ENCODE measurements at regions not wholly inside any gene's neighbourhood (a gene's known extent, or its start where the extent isn't known, plus 50 kb on each side); places are given as distances from the start of the nearest gene placed in this dataset.

- no peak for DNase-seq (ENCODE audit: low read depth)
Observed at GRCh38 chr2:128578406-128579390, 260.0 kb upstream of the HS6ST1 start.

DNA sequence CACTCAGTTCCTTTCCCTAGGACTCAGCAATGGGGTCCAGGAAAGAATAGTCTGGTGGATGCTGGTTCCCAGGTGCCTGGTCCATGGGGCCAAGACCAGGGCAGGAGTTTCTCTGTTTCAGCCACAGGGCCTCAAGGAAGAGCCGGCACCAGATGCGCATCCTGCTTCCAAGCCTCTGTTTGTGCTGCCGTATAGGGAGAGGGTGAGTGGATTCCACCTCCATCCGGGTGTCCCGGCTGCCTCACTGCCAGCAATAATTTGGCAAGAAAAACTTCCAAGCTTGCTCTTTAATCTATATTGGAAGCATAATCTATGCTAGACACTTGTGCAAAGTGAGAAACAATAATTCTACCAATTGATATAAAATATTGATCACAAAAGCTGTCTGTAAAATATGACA is 261.2 kb upstream of the HS6ST1 start:
- DNase-seq (ENCODE audit: low read depth) = no peak

- DNase-seq (ENCODE audit: low read depth) = no peak
Observed at GRCh38 chr2:128580988-128581848, 262.6 kb upstream of the HS6ST1 start.

DNA sequence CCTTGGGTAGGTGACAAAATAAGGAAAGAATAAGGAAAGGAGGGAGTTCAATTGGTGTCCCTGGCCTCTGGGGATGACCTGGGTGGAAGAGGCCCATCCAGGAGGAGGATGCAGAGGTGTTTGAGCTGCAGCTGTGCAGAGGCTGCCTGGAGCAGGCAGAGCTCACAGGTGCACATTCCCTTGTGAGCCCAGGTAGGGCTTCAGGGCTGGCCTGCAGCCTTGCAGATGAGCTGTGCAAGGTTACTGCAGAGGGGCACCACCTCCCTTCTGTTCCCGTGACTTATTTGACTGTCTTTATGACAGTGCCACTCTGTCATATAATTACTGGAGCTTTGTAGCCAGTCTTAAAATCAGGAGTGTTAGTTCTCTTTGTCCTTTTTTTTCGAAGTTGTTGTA is 263.2 kb upstream of the HS6ST1 start:
- no peak for DNase-seq (ENCODE audit: low read depth)

- no peak for DNase-seq (ENCODE audit: low read depth)
Observed at GRCh38 chr2:128584296-128584890, 265.7 kb upstream of the HS6ST1 start.

DNA sequence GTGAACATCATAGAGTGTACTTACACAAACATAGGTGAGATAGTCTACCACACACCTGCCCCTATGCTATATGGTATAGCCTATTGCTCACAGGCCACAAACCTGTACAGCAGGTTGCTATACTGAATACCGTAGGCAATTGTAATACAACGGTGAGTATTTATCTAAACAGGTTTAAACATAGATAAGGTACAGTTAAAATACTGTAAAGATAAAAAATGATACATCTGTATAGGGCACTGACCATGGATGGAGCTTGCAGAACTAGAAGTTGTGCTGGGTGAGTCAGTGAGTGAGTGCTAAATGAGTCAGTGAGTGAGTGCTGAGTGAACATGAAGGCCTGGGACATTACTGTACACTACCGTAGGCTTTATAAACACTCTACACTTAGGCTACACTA is 267.0 kb upstream of the HS6ST1 start:
- DNase-seq (ENCODE audit: low read depth) = no peak

DNA sequence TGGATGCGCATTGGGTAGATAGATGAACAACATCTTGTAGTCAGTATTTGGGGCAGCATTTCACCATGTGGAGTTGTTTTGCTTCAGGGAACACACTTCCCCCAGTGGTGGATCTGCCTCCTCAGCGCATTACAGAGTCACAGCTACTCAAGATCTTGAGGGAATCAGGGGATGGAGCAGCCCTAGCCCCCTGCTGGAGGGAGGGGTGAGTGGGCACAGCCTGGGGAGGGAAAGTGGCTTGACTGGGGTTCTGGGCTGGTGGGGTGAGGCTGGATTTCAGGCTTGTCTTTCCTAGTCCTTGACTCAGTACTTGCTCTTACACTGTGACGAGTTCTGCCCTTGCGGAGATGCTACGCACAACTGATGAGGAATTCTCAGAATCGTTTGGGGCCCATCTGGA is 271.0 kb upstream of the HS6ST1 start:
- DNase-seq (ENCODE audit: low read depth) = no peak

- no peak for DNase-seq (ENCODE audit: low read depth)
Observed at GRCh38 chr2:128590309-128591021, 271.8 kb upstream of the HS6ST1 start.

GRCh38 chr2:128591022-128591860 is 272.6 kb upstream of the HS6ST1 start:
- DNase-seq (ENCODE audit: low read depth) = no peak

DNA sequence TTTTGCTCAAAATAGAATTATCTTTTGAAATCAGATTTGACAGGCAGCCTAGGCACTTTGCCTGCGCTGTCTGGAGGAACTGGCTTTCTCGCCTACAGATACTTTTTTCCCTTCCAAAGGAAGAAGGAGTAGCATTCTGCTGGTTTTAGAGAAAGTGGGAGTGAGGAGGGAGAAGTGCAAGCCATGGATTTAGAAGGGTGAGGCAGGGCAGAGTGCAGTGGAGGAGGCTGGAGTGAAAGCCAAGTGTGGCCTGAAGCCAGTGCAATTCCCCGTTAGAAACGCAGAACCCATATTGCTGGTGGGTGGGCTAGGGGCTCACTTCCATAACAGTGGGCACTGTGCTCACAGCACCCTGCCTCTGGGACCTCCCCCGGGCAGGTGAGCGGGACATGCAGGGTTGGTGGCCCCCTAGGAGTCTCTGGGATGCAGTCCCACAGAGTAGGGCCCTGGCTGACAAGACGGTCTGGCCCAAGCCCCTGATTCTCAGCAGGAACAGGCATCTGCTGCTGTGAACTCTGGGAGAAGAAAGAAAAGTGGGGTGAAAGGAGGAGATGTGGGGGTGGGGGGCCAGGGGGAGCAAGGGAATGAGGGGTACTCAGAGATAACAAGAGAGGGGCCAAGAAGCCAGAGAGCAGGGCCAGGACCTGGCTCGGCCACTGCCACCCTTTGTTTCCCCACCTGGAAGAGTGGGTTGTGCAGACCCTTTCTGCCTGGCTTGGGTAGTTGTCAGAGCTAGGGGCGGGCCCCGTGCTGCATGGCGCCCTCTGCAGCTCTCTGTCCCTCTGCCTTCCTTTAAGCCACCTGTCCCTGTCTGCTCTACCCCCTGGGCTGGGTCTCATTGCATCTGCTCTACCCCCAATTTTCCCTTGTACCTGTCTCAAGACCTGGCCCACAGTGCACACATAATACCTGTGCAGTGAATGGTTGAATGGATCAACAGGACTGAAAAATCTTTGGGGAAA is 273.5 kb upstream of the HS6ST1 start:
- DNase-seq (ENCODE audit: low read depth) = no peak

- no peak for DNase-seq (ENCODE audit: low read depth)
Observed at GRCh38 chr2:128593518-128593878, 274.8 kb upstream of the HS6ST1 start.

- no peak for DNase-seq (ENCODE audit: low read depth)
Observed at GRCh38 chr2:128593879-128594650, 275.4 kb upstream of the HS6ST1 start.

DNA sequence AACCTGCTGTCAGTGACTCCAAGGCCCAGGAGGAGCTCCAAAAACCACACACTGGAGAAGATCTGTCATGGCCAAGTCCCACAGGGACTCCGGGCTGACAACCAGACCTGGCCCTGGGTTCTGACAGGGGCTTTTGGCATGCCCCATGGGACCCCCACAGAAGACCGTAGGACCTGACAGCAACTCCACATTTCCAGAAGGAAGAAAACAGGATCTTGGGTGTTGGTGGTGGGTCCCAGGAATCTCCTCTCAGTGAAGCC is 275.9 kb upstream of the HS6ST1 start:
- DNase-seq (ENCODE audit: low read depth) = no peak

- no peak for DNase-seq (ENCODE audit: low read depth)
Observed at GRCh38 chr2:128594953-128595677, 276.4 kb upstream of the HS6ST1 start.

- DNase-seq (ENCODE audit: low read depth) = no peak
Observed at GRCh38 chr2:128595763-128596395, 277.2 kb upstream of the HS6ST1 start.

DNA sequence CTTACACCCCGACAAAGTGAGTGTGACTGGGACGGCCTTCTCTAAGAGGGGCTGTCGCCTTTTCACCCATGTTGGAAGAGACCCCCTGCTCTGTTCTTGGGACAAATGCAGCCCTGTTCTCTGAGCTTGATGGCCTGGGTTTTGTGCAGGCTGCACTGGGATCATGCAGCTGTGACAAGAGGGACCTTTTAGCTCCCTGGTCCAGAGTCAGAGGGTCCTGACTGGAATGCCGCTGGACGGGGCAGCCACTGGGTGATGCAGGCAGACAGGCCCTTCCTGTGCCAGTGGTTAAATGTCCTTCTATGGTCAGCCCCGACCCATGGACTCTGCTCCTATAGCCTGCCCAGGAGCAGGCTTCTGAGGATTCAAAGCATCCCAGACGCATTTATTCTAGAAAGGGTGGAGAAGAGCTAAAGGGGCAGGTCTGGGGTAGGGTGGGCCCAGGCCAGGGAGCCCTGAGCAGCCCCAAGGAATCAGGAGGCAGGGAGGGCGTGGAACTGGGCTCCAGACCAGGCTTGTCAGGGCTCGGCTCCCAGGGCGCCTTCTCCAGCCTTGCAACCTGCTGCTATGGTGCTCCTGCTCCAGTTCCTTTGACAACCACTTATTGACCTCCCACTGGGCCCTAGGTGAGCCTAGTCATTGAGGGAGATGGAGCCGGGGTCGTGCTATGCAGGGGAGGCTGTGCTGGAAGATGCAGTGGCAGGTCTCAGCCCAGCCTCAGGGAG is 277.9 kb upstream of the HS6ST1 start:
- DNase-seq (ENCODE audit: low read depth) = no peak

DNA sequence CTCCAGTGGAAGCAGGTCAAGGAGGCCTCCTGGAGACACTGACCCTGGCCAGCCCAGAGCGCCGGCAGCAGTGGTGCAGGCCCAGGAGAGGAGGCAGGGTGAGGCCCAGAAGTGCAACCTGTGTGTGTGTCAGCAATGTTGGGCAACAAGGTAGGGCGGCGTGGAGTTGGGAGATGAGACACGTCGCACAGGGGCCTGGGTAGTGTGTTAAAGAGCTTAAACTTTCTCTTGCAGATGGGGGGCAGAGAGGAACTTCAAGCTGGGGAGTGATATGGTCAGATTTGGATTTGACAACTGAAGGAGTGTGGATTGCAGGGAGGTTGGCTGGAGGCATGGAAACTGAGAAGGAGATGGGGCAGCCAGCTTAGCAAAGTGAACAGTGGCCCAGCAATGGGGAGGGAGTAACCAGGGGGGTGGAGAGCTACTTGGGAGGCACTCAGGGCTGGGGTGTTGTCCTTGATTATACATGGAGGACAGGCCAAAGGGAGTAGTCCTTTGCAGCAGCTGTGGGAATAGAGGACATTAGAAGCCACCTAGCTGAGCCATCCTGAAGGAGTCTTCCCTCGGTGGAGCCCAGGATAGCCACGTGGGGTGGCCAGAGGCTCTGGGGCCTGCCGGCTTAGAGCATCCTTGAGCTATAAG is 278.6 kb upstream of the HS6ST1 start:
- no peak for DNase-seq (ENCODE audit: low read depth)
